22Rv1 (cell line): ENCODE measurements at regions not wholly inside any gene's neighbourhood (a gene's known extent, or its start where the extent isn't known, plus 50 kb on each side); places are given as distances from the start of the nearest gene placed in this dataset.

Experiments used
- CTCF ChIP-seq: fragments of 450-650 bp; IDR thresholded peaks from 2 replicates; pipeline ENCODE4 v1.5.1; 2017; ENCODE audit warnings: mild to moderate bottlenecking
- ZFX ChIP-seq: fragments of 450-650 bp; IDR thresholded peaks from 2 replicates; pipeline ENCODE4 v1.6.1; 2017; ENCODE audit warnings: antibody characterized with exemption, borderline replicate concordance

GRCh38 chr18:78423811-78424210 is 555.8 kb upstream of the SALL3 start:
- TF ChIP-seq CTCF (no peak), ZFX (no peak)
